Mesendoderm (in vitro differentiated cells): ENCODE measurements at regions not wholly inside any gene's neighbourhood (a gene's known extent, or its start where the extent isn't known, plus 50 kb on each side); places are given as distances from the start of the nearest gene placed in this dataset.

Experiments
- DNase-seq: peaks from one replicate; pipeline ENCODE4 v3.0.0; 2013
- H2AK5ac ChIP-seq: 2 replicates; pipeline ENCODE4 v1.6.1; 2013; ENCODE audit warnings: low read length, inconsistent platforms
- H2BK120ac ChIP-seq: 2 replicates; pipeline ENCODE4 v1.6.1; 2013; ENCODE audit warnings: low read depth, mild to moderate bottlenecking, low read length, moderate library complexity, mixed read lengths
- H2BK15ac ChIP-seq: replicated peaks from 2 replicates; pipeline ENCODE4 v1.6.1; 2013; ENCODE audit warnings: low read depth, mild to moderate bottlenecking, moderate library complexity
- H2BK5ac ChIP-seq: 2 replicates; pipeline ENCODE4 v1.6.1; 2013; ENCODE audit warnings: low read length, inconsistent platforms
- H3K18ac ChIP-seq: 2 replicates; pipeline ENCODE4 v1.6.1; 2013; ENCODE audit warnings: mild to moderate bottlenecking, low read length, mixed read lengths
- H3K23ac ChIP-seq: one replicate; pipeline ENCODE4 v1.6.1; 2013; ENCODE audit warnings: low read length
- H3K27ac ChIP-seq: 2 replicates; pipeline ENCODE4 v1.5.1; 2013; ENCODE audit warnings: low read depth, mild to moderate bottlenecking, inconsistent platforms, low read length, moderate library complexity
- H3K27me3 ChIP-seq: 2 replicates; pipeline ENCODE4 v1.6.1; 2013; ENCODE audit warnings: low read length, control low read depth, mild to moderate bottlenecking, inconsistent platforms; ENCODE audit not compliant: insufficient read depth, poor library complexity
- H3K36me3 ChIP-seq: 2 replicates; pipeline ENCODE4 v1.6.1; 2013; ENCODE audit warnings: low read length, inconsistent platforms; ENCODE audit not compliant: control insufficient read depth, insufficient read depth
- H3K4ac ChIP-seq: one replicate; pipeline ENCODE4 v1.6.1; 2013; ENCODE audit warnings: low read depth, mild to moderate bottlenecking, low read length, moderate library complexity
- H3K4me1 ChIP-seq: 2 replicates; pipeline ENCODE4 v1.6.1; 2013; ENCODE audit warnings: low read depth, low read length, inconsistent platforms; ENCODE audit not compliant: control insufficient read depth
- H3K4me2 ChIP-seq: 2 replicates; pipeline ENCODE4 v1.6.1; 2013; ENCODE audit warnings: low read length
- H3K4me3 ChIP-seq: 2 replicates; pipeline ENCODE4 v1.5.1; 2013; ENCODE audit warnings: mild to moderate bottlenecking, low read length
- H3K56ac ChIP-seq: one replicate; pipeline ENCODE4 v1.6.1; 2013; ENCODE audit warnings: low read length
- H3K79me1 ChIP-seq: 2 replicates; pipeline ENCODE4 v1.6.1; 2013; ENCODE audit warnings: low read length, inconsistent platforms
- H3K79me2 ChIP-seq: 2 replicates; pipeline ENCODE4 v1.6.1; 2013; ENCODE audit warnings: mild to moderate bottlenecking, low read length; ENCODE audit not compliant: control insufficient read depth, insufficient read depth
- H3K9ac ChIP-seq: 2 replicates; pipeline ENCODE4 v1.6.1; 2013; ENCODE audit warnings: low read length, inconsistent platforms
- H4K5ac ChIP-seq: one replicate; pipeline ENCODE4 v1.6.1; 2013; ENCODE audit warnings: low read length
- H4K8ac ChIP-seq: one replicate; pipeline ENCODE4 v1.6.1; 2013; ENCODE audit warnings: low read depth, mild to moderate bottlenecking, control low read depth, low read length, moderate library complexity
- WGBS: extraction: QIAGEN DNeasy Blood & Tissue Kit; methylation state at CpG from one replicate; pipeline ENCODE4 v1.1.7; 2013; ENCODE audit warnings: low lambda C conversion rate, missing lambda C conversion rate; ENCODE audit not compliant: insufficient coverage; ENCODE audit errors: extremely low coverage; 5-methylcytosine and 5-hydroxymethylcytosine counted together

GRCh38 chr20:50342638-50343102 is 152.0 kb downstream of the CEBPB start:
- no peak overlapping the region for H3K4me3 ChIP-seq
- no peak overlapping the region for H3K27ac ChIP-seq
- H3K4ac ChIP-seq, result no peak overlapping the region
- H2BK15ac ChIP-seq, result no peak overlapping the region
- H3K18ac ChIP-seq, result no peak overlapping the region
- H3K9ac ChIP-seq, result no peak overlapping the region
- no peaks in the 10 kb centered on the region for H3K4me1 ChIP-seq
- no peak overlapping the region for H3K4me2 ChIP-seq
- no peak overlapping the region for H2AK5ac ChIP-seq
- H2BK120ac ChIP-seq, result no peak overlapping the region
- H4K8ac ChIP-seq, result no peak overlapping the region
- H3K27me3 ChIP-seq, result no peaks in the 10 kb centered on the region
- H3K79me1 ChIP-seq, result no peaks in the 10 kb centered on the region
- no CpG with 5 or more reads among the region's 5 CpGs for WGBS
- H3K56ac ChIP-seq, result no peak overlapping the region
- H3K36me3 ChIP-seq, result no peaks in the 10 kb centered on the region
- H3K79me2 ChIP-seq, result no peaks in the 10 kb centered on the region
- no peak for DNase-seq
- no peak overlapping the region for H4K5ac ChIP-seq
- H2BK5ac ChIP-seq, result no peak overlapping the region
- no peak overlapping the region for H3K23ac ChIP-seq

GRCh38 chr20:50343125-50343489 is 152.5 kb downstream of the CEBPB start:
- no peaks in the 10 kb centered on the region for H3K79me1 ChIP-seq
- WGBS, result no CpG with 5 or more reads among the region's 10 CpGs
- H3K79me2 ChIP-seq, result no peaks in the 10 kb centered on the region

GRCh38 chr20:50343490-50344179 is 153.0 kb downstream of the CEBPB start:
- Histone ChIP-seq H3K79me2 (no peaks in the 10 kb centered on the region), H3K4me1 (no peaks in the 10 kb centered on the region), H3K27me3 (no peaks in the 10 kb centered on the region), H4K5ac (no peak overlapping the region), H3K23ac (no peak overlapping the region), H3K79me1 (no peaks in the 10 kb centered on the region), H3K9ac (no peak overlapping the region), H3K18ac (no peak overlapping the region), H3K27ac (no peak overlapping the region), H3K4me2 (no peak overlapping the region), H3K4ac (no peak overlapping the region), H2BK5ac (no peak overlapping the region), H3K36me3 (no peaks in the 10 kb centered on the region), H3K4me3 (no peak overlapping the region), H2BK15ac (no peak overlapping the region), H2BK120ac (no peak overlapping the region), H3K56ac (no peak overlapping the region), H4K8ac (no peak overlapping the region), H2AK5ac (no peak overlapping the region)
- no peak for DNase-seq
- no CpG with 5 or more reads among the region's 25 CpGs for WGBS

More at GRCh38 chr20:50343125-50343489, 152.5 kb downstream of the CEBPB start:
- Histone ChIP-seq H2AK5ac (no peak overlapping the region), H3K27ac (no peak overlapping the region), H3K4me2 (no peak overlapping the region), H2BK15ac (no peak overlapping the region), H3K4ac (no peak overlapping the region), H2BK5ac (no peak overlapping the region), H3K18ac (no peak overlapping the region), H3K56ac (no peak overlapping the region), H3K27me3 (no peaks in the 10 kb centered on the region), H3K9ac (no peak overlapping the region), H3K4me3 (no peak overlapping the region), H3K23ac (no peak overlapping the region), H3K4me1 (no peaks in the 10 kb centered on the region), H4K8ac (no peak overlapping the region), H2BK120ac (no peak overlapping the region), H4K5ac (no peak overlapping the region), H3K36me3 (no peaks in the 10 kb centered on the region)
- DNase-seq, result no peak

- Histone ChIP-seq H2AK5ac (no peak overlapping the region), H3K79me1 (no peaks in the 10 kb centered on the region), H2BK120ac (no peak overlapping the region), H3K9ac (no peak overlapping the region), H3K4me1 (no peaks in the 10 kb centered on the region), H3K79me2 (no peaks in the 10 kb centered on the region), H3K36me3 (no peaks in the 10 kb centered on the region), H2BK15ac (no peak overlapping the region), H3K56ac (no peak overlapping the region), H3K4me3 (no peak overlapping the region), H3K4ac (no peak overlapping the region), H3K27me3 (no peaks in the 10 kb centered on the region), H3K23ac (no peak overlapping the region), H4K8ac (no peak overlapping the region), H2BK5ac (no peak overlapping the region), H3K27ac (no peak overlapping the region), H4K5ac (no peak overlapping the region), H3K18ac (no peak overlapping the region), H3K4me2 (no peak overlapping the region)
- DNase-seq, result peak; percentile 44
- WGBS, result no CpG with 5 or more reads among the region's 11 CpGs
Measured at GRCh38 chr20:50344232-50345071, 153.8 kb downstream of the CEBPB start.

GRCh38 chr20:50345712-50346373 is 155.2 kb downstream of the CEBPB start:
- Histone ChIP-seq H3K4me3 (no peak overlapping the region), H3K4me1 (no peaks in the 10 kb centered on the region)
- no CpG with 5 or more reads among the region's 6 CpGs for WGBS

More at GRCh38 chr20:50345712-50346373, 155.2 kb downstream of the CEBPB start:
- H3K9ac ChIP-seq, result no peak overlapping the region
- H4K5ac ChIP-seq, result no peak overlapping the region
- H2AK5ac ChIP-seq, result no peak overlapping the region
- H3K79me1 ChIP-seq, result no peaks in the 10 kb centered on the region
- no peak overlapping the region for H3K4ac ChIP-seq
- H3K79me2 ChIP-seq, result no peaks in the 10 kb centered on the region
- H3K23ac ChIP-seq, result no peak overlapping the region
- no peak overlapping the region for H3K27ac ChIP-seq
- no peak overlapping the region for H2BK15ac ChIP-seq
- no peak overlapping the region for H3K56ac ChIP-seq
- H2BK5ac ChIP-seq, result no peak overlapping the region
- H3K27me3 ChIP-seq, result no peaks in the 10 kb centered on the region
- H3K36me3 ChIP-seq, result no peaks in the 10 kb centered on the region
- H4K8ac ChIP-seq, result no peak overlapping the region
- no peak for DNase-seq
- H2BK120ac ChIP-seq, result no peak overlapping the region
- no peak overlapping the region for H3K4me2 ChIP-seq
- no peak overlapping the region for H3K18ac ChIP-seq
